ENCODE measurements at regions not wholly inside any gene's neighbourhood (a gene's known extent, or its start where the extent isn't known, plus 50 kb on each side); places are given as distances from the start of the nearest gene placed in this dataset.
"Not testable (repeated sequence)": the region's sequence is repeated elsewhere in the genome, so short reads cannot be mapped to it uniquely, and the experiment has no call there.

DNA sequence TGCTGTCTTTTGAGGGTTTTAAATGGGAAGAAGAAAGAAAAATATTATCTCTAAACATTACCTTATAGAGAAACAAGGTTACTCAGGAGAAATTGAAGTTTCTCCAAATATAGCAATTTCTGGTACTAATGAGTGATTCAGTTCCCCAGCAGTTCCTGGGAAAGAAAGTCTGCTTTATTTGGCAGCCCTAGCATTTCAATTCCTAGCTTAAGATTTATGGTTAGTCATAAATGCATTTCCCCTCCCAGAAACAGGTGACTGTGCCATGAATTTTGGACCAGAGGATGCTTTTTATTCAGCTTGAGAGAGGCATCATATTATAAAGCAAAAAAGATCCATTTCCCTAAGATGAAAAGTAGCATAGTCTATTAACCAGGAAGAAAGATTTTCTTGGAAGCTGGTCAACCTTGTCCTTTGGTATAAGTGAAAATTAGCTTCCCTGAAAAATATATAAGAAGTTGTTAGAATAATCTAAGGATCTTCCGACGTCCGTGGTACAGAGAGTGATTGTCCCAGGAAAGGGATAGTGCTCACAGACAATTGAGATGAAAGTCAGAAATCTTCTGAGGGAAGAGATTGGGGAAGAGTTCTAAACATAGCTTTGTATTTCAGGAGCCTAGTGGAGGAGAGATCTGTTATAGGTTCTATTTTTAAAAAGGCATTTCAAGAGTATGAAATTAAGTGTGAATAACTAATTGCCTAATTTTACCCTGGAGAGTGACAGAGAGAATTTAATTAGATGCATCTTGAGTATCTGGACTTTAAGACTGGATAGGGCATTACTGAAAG is 164.9 kb downstream of the ESM1 start:
- DNase-seq: no peak

DNA sequence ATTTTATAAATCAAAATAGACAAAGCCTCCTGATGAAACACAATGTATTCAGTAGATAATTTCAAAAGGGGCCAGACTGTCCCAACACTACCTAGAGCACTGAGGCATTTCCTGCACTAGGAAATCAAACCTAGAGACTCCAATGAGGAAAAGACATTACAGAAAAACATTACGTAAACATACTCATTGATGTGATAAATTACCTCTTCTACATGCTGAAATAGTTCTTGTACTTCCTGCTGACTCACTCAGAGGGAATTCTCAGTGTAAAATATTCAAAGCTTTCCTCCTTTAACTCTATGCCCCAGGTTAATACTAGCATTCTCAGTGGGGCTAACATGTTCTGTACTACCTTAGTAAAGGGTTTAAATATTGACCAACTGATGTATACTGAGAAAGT is 178.0 kb downstream of the ESM1 start:
- DNase-seq: no peak

DNA sequence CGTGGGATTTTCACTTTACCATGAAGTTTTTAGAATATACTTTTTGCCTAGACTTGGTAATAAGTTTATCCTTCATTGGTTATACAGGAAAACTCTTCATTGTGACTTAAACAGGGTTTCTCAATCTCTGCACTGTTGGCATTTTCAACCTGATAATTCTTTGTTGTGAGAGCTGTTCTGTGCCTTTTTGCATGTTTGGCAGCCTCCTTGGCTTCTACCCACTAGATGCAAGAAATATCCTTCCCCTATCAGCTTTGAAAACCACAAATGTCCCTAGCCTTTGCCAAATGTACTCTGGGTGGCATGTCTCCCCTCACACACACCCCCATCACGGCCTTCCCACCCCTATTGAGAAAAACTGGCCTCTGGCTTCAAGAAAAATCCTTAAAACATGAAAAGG is 180.9 kb downstream of the ESM1 start:
- no peak for DNase-seq

DNA sequence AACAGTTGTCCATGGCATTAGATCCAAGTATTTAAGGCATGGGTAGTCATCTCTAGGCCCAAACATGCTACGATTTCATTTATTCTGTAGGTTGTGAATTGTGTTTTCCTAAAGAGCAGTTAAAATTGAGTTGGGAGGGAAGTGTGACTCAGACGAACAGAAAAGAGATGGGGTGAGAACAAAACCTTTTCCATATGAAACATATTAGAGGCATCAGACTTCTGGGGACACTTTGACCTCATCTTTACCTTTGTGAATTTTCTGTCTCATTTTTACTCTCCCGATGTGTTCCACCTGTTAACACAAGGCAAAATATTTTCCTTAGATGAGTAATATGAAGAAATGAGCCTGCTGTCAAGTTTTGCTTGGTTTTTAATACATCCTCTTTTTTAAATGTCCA is 181.3 kb downstream of the ESM1 start:
- no peak for DNase-seq

DNA sequence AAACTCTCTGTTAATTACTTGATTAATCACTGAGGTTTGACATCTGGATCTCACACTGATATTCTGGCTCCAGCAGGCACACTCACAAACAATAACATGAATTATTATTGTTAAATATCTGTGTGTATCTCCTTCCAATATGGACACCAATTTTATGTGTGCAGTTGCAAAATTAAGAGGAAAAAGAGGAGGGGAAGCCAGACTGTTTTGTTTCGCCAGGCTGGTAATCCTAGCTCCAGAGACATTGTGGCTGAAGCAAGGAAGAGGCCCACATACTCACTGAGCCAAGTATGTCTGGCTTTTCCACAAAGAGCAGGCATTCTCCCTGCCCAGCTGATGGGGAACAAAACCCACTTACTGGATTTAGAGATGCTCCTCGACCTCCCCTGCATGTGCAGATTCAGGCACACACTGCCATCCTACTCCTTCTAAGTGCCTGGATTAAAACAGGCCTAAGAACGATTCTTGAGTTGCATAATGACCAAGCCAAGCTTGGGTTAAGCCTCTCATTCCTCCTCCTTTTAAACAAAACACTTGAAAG is 181.9 kb downstream of the ESM1 start:
- no peak for DNase-seq

DNA sequence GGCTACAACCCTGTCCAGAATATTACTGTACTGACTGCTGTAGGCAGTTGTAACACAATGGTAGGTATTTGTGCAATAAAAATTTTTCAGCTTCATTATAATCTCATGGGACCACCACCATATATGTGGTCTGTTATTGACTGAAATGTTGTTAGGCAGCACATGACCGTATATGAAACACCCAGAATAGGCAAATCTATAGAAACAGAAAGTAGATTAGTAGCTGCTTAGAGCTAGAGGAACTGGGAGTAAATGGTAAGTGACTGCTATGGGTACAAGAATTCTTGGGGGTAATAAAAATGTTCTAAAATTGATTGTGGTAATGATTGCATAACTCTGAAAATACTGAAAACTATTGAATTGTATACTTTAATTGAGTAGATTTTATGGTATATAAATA is 185.7 kb downstream of the ESM1 start:
- no peak for DNase-seq

DNA sequence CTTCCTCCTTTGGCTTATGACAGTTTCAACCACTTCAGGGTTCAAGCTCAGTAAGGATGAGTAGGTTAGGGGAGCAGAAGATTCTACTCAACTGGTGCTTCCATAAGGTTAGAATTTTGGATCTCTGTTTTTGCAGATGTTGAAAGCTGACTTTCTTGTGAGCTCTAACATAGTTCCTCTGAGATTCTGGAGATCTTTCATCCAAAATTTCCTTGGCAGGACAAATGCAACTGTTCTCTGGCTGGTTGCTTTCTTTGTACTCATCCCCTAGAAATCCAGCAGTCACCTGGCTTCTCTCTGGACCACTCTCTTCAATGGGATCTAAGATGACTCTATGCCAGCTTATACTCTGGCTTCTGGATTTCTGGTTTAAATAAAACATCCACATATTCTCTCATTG is 189.6 kb downstream of the ESM1 start:
- DNase-seq: no peak

DNA sequence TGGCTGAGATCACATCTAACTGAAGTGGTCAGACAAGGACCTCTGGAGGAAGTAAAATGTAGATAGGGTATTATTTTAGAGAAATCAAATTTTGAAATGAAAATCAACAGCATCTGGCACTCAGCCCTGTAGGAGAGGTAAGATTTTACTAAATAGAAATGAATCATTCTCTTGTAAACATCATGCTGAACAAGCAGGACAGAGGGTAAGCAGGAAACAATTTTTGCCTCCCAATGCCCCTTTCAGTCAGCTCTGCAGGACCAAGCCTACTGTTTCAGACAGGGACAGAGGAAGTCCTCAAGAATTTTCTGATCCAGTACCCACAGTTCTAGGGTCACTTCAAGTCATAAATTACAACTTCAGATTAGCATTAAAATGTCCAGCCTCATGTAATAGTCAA is 190.1 kb downstream of the ESM1 start:
- peak in 3 of 4 experiments; percentile 3 to 13 (median 5) for DNase-seq

DNA sequence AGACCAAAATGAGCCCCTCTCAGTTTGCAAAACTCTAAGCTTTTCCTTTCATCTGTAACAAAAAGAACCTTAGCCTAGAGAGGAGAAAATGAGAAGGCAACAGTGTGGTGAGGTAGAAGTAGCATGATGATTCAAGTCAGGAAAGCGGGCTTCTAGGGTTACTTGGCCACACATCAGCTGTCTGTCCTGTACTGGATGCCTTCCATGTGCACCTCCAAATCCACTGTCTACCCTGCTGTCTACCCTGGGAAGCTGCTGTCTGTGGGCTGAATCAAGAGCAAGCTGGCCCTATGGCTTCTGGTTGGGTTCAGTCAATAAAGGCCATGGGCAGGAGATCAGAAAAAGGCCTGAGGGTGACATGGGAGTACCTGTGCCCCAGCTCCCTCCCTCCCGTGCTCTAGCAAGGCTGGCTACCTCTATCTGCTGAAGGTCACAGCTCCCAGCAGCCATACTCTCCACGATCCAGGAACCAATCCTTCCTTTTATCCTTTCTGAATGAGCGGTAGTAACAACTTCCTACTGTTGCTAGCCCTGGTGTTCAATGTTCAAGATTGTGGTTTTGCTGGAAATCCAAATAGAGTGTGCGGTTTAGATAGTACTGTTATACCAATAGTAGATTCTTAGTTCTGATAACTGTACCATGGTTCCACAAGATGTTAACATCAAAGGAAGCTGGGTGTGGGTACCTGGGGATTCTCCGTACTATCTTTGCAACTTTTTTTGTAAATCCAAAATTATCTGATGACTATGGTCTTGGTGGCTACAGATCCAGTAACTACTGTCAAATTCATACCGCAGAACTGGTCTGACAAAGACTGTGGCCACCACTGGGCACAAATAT is 191.0 kb downstream of the ESM1 start:
- DNase-seq: no peak

DNA sequence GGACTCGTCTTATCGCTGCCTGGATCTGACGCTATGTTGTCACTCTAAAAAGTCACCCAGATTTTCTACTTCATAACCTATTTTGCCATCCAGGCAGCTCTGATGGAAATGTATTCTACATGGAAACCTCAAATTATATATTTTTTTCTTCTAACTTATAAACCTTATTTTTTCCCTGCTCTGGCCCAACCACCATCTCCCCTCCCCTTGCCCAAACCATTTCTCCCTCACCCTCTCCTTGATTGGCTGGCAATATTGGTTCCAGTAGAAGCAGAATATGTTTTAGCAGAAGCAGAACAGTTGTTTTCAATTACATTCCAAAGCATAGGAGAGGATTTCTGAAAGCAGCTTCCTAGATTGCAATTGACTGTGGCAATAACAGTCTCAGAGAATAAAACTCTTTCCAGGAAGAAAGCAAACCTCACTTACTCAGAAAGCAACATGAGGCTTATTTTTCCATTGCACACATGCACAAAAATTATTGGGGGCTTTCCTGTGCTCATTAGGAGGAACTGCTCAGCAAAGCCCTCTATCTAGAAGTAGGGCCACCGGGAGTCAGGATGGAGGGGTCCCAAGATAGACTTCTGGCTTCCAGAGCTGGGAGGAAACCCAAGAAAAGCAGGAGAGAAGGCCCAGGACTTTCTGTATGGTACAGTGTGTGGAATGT is 191.8 kb downstream of the ESM1 start:
- DNase-seq: no peak

DNA sequence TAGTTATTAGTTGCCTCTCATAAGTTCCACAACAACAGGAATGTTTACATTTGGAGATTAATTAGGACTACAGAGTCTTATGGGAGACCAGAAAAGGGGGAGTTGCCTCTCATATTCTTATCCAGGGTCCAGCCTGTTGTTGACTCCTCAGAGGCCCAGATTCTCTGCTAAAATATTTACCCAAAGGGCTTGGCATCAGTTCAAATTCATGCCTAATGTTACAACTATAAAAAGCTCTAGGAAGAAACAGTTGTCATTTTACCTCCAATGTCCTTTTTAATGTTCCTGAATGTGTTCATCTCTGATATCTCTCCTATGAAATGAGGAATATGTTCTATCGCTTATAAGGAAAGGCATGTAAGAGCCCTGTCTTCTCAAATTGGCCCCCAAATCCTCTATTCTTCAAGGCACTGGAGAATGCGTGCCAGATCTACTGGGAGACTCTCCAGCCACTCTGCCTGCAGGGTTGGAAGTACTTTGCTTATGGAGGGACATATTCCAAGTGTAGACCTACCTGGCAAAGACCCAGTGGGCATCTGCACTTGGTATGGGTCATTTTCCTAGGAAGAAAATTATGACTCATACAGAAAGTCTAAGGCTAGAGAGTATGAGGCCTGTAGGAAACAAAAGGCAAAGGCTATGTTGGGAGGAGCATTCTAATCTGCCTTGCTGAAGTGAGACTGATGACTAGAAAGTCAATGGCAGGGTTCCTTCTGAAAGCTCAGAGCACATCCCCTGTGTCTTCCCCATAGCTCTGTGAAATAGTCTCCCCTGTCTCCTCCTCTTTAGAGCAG is 192.6 kb downstream of the ESM1 start:
- no peak for DNase-seq

DNA sequence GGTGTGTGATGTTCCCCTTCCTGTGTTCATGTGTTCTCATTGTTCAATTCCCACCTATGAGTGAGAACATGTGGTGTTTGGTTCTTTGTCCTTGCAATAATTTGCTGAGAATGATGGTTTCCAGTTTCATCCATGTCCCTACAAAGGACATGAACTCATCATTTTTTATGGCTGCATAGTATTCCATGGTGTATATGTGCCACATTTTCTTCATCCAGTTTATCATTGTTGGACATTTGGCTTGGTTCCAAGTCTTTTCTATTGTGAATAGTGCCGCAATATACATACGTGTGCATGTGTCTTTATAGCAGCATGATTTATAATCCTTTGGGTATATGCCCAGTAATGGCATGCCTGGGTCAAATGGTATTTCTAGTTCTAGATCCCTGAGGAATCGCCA is 197.5 kb downstream of the ESM1 start:
- not testable (repeated sequence) for DNase-seq

DNA sequence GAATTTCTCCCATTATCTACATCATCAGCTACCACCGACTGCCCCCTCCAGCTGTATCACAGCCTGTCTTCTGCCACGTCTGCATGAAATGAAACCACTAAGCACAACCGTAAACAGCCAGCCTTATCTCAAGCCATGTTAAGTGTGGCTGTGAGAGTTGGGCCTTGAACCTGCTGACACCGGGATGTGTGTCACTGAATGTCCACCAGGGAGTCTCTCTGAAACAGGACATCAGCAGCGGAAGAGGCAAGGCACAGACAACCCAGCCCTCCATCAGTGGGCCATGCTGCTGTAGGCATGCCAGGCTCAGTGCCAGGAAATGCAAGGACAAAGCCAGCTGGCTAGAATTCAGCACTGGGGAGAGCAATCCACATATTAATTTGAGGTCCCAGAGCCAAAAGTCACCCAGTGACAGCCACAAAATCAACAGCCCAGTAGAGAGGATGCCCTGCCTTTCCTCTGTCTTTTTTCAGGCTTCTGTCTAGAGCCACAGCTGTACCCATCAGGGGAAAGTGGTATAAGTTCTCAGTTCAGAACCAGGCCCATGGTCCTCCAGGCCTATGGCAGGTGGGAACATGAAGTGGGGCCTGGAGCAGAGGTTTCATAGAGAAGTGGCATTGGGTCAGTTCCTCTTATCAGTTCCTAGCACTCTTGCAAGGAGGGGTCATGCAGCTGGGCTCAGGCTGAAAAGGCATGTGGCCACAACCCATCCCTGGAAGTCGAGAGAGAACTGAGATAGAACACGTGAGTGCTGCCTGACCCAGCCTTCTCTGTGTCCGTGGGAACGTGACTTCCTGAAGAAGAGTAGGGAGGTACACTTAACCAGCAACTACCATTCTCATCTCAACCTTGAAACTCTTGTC is 199.4 kb downstream of the ESM1 start:
- DNase-seq: peak; percentile 68 to 87 (median 83)

DNA sequence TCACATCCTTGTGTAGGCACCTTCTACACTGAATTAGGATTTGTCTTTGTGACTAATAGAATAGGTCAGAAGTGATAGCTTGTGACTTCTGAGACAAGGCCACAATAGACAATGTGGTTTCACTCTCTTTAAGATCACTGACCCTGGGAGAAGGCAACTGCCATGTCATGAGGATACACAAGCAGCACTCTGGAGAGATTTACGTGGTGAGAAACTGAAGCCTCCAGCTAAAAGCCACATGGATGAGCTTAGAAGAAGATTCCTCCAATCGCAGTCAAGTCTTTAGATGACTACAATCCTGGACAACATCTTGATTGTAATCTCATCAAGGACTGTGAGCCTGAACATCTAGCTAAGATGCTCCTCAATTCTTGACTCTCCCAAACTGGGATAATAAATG is 206.6 kb downstream of the ESM1 start:
- no peak for DNase-seq

DNA sequence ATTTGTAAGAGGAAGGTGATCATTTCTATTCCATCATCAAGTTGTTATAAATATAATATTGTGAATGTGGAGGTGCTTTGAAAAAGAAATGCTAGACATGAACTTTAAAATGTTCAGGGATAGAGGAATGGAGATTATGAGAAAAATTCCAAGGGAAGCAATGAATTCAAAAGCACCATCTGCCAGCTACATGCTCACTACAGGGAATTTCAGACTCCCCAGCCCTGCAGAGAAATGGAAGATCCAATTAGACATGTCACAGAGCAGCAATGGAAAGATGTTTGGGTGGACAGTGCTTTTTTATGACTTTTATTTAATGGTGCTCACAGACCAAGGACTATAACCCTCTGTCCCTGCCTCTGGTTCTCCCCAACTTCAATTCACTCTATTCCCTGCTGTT is 209.7 kb downstream of the ESM1 start:
- DNase-seq: no peak

DNA sequence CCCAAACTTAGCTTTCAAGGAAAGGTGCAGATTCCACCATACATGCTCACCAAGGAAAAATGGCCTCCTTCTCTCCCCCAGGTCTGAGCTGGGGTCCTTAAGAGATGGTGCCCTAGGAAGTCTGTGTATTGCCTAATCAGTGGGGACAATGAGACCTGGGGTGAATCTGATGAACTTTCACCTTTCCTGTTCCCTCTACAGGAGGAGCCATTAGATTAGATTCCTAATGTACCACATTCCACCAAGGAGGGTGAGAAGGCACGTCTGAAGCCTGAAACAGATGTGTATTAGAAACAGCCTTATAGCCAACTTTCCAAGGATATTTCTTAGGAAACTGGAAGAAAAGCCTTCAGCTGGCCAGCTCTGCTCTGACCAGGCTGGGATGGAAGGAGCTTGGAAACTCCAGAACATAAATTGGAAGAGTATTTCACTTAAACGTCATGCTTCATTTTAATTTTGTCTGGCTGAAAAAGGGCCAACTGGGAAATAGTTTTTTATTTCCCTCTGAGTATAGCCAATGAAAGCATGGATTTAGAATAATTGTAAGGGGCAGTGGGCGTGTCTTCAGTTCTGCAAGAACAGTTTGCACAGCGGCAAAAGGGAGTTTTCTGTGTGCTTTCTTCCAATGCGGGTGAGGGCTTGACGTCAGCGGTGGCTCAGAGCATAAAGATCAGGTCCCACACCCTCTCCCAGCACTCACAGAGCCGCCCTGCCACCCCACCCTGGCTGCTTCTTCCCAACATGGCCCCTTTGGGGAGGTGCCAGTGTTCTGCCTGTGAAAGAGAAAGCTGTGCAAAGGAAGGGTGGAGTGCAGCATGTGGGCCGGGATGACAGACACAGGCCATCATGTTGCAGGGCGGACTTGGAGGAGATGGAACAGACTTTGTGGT is 210.9 kb downstream of the ESM1 start:
- no peak for DNase-seq

DNA sequence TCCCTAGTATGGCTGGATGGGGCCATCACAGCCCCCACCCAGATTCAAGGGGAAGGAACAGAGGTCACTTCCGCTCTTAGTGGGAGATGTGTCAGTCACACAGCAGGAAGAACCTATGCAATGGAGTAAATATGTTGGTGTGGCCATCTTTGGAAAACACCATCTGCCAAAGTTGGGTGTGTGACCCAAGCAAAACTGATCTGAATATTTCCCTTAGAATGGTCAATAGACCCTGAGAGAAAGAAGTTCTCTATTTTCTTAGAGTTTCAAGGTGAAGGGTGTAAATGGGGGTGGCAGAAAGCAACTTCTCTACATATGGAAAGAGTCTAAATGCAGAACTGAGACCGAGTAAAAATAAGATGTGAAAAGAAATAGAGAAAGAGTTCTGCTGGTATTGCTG is 212.7 kb downstream of the ESM1 start:
- DNase-seq: peak in 3 of 4 experiments; percentile 47 to 55 (median 51)

DNA sequence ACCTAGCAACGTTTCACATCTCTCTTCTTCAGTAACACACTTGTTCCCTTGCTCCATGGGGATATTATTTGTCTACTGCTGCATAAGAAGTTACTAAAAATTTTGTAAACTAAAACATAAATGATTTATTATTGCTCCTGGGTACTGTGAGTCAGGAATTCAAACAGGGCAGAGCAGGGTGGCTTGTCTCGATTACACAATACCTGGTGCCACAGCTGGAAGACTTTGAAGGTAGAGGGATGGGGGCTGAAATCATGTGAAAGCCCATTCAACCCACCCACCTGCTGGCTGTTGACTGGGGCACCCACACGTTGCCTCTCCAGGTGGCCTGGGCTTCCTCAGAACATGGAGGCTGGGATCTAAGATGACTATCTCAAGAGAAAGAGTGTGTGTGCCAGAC is 213.2 kb downstream of the ESM1 start:
- no peak for DNase-seq

DNA sequence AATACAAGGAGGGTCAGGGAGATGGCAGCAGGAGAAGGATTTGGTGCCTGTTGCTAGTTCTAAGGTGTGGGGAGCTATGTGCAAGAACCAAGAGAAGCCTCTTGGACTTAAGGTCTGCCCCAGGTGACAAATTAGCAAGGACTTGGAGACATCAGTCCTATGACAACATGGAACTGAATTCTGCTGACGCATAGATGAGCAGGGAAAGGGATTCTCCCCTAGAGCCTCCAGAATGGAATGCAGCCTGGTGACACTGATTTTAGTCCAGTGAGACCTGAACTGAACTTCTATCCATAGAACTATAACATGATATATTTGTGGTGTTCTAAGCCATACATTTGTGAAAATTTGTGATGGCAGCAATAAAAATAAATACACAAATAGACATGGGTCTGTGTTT is 215.6 kb downstream of the ESM1 start:
- no peak for DNase-seq

DNA sequence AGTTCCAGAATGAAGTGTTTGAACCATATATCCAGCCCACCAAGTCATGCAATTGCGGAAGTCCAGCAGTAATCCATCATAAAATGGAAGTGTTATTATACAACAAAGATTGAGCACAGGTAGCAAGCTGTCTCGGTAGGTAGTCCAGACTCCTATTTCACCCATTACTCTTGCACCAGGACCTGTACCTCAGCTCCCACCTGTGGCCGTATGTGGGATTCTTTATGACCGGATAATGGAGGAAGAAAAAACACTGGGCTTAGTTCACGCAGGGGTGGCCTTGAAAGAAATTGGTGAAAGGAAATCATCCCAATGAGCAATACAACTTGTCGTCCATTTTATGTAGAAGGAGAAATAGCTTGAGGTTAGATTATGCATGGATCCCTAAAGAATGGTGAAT is 216.3 kb downstream of the ESM1 start:
- no peak for DNase-seq

Measured in suppressor macrophage (primary cell).